DOHH2 (cell line): ENCODE measurements at regions not wholly inside any gene's neighbourhood (a gene's known extent, or its start where the extent isn't known, plus 50 kb on each side); places are given as distances from the start of the nearest gene placed in this dataset.

Source experiments
- H3F3A ChIP-seq: fragments of 200-600 bp; sonication (generic), shearing (Covaris generic); 2 replicates; pipeline ENCODE4 v1.6.0; 2016; ENCODE audit warnings: antibody characterized with exemption, mild to moderate bottlenecking; ENCODE audit not compliant: control insufficient read depth, insufficient read depth
- H3K27ac ChIP-seq: fragments of 200-600 bp; sonication (generic); 2 replicates; pipeline ENCODE4 v1.5.1; 2014; ENCODE audit warnings: low read depth, mild to moderate bottlenecking, low read length, moderate library complexity
- H3K27me3 ChIP-seq: fragments of 200-600 bp; sonication (generic); 2 replicates; pipeline ENCODE4 v1.6.1; 2014; ENCODE audit warnings: mild to moderate bottlenecking, low read length, mixed read lengths; ENCODE audit not compliant: control insufficient read depth
- H3K36me3 ChIP-seq: fragments of 200-600 bp; sonication (generic); 2 replicates; pipeline ENCODE4 v1.6.1; 2014; ENCODE audit warnings: mild to moderate bottlenecking, low read length, moderate library complexity, mixed read lengths; ENCODE audit not compliant: control insufficient read depth
- H3K4me1 ChIP-seq: fragments of 200-600 bp; sonication (generic); 2 replicates; pipeline ENCODE4 v1.6.1; 2014; ENCODE audit warnings: mild to moderate bottlenecking, low read length, mixed read lengths; ENCODE audit not compliant: control insufficient read depth
- H3K4me2 ChIP-seq: fragments of 200-600 bp; sonication (generic); 2 replicates; pipeline ENCODE4 v1.6.0; 2014; ENCODE audit warnings: mild to moderate bottlenecking, low read length, moderate library complexity
- H3K4me3 ChIP-seq: fragments of 200-600 bp; sonication (generic); 2 replicates; pipeline ENCODE4 v1.5.1; 2014; ENCODE audit warnings: mild to moderate bottlenecking, low read length, mixed read lengths
- H3K79me2 ChIP-seq: fragments of 200-600 bp; sonication (generic); 2 replicates; pipeline ENCODE4 v1.6.1; 2014; ENCODE audit warnings: mild to moderate bottlenecking, low read length, mixed read lengths; ENCODE audit not compliant: control insufficient read depth
- H3K9me2 ChIP-seq: fragments of 200-600 bp; sonication (generic); replicated peaks from 2 replicates; pipeline ENCODE4 v1.6.1; 2014; ENCODE audit warnings: mild to moderate bottlenecking, low read length, mixed read lengths; ENCODE audit not compliant: control insufficient read depth
- H3K9me3 ChIP-seq: fragments of 200-600 bp; sonication (generic); 2 replicates; pipeline ENCODE4 v1.6.1; 2014; ENCODE audit warnings: antibody characterized with exemption, low read length, mixed read lengths; ENCODE audit not compliant: control insufficient read depth, insufficient read depth
- H4K20me1 ChIP-seq: fragments of 200-600 bp; sonication (generic); 2 replicates; pipeline ENCODE4 v1.6.0; 2014; ENCODE audit warnings: low read depth, mild to moderate bottlenecking, antibody characterized with exemption, low read length, moderate library complexity; ENCODE audit not compliant: control insufficient read depth, insufficient read depth
- EZH2phosphoT487 ChIP-seq: fragments of 200-600 bp; sonication (generic); IDR thresholded peaks from 2 replicates; pipeline ENCODE4 v1.6.1; 2017; ENCODE audit warnings: borderline replicate concordance, mild to moderate bottlenecking, antibody characterized with exemption, low read length, moderate library complexity, mixed read lengths
- TF ChIP-seq, protein P1 (sequence below): fragments of 200-600 bp; sonication (generic); IDR thresholded peaks from one replicate; pipeline ENCODE4 v1.5.1; 2014; ENCODE audit warnings: antibody characterized with exemption, mild to moderate bottlenecking, low read depth, low read length; ENCODE audit not compliant: poor library complexity, severe bottlenecking

DNA sequence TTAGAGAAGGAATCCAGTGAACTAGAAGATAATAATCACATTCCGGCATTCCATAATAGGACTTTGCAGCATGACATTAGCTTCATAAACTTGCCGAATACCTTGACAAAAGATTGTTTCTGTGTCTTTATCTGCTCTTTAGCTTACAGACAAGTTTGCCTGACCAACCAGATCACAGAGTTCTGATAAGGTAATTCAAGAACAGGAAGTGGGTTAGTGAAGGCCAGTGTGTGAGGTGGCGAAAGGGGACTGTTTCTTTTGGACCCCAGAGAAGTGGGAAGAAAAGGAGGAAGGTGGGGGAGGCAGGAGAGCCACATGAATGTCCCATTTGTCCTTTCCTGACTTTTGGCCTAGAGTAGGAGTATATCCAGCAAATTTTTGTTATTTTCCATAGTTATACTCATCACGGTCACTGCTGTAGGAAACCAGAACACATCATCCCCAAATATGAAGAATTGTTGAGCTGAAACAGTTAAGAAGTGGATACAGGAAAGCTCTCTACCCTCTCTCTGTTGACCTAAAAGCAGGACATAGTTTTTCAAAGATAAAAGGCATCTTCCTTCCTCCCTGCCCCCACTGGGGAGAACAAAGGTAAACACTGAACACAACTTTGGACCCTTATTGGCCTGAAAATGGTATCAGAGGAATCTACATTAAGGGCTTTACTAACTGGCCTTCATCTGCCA is 72.4 kb upstream of the TNFAIP3 start:
- Histone ChIP-seq H3K9me2 (no peaks in the 10 kb centered on the region), H4K20me1 (no peaks in the 10 kb centered on the region), H3K79me2 (no peaks in the 10 kb centered on the region), H3K4me2 (no peak overlapping the region), H3K4me3 (no peak overlapping the region), H3K27ac (no peak overlapping the region), H3K27me3 (no peaks in the 10 kb centered on the region), H3K4me1 (peaks cover 20% of the 10 kb centered on the region), H3F3A (no peaks in the 10 kb centered on the region), H3K36me3 (no peaks in the 10 kb centered on the region), H3K9me3 (no peaks in the 10 kb centered on the region)
- no peak for TF ChIP-seq EZH2phosphoT487
- TF ChIP-seq, protein P1, sequence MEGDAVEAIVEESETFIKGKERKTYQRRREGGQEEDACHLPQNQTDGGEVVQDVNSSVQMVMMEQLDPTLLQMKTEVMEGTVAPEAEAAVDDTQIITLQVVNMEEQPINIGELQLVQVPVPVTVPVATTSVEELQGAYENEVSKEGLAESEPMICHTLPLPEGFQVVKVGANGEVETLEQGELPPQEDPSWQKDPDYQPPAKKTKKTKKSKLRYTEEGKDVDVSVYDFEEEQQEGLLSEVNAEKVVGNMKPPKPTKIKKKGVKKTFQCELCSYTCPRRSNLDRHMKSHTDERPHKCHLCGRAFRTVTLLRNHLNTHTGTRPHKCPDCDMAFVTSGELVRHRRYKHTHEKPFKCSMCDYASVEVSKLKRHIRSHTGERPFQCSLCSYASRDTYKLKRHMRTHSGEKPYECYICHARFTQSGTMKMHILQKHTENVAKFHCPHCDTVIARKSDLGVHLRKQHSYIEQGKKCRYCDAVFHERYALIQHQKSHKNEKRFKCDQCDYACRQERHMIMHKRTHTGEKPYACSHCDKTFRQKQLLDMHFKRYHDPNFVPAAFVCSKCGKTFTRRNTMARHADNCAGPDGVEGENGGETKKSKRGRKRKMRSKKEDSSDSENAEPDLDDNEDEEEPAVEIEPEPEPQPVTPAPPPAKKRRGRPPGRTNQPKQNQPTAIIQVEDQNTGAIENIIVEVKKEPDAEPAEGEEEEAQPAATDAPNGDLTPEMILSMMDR: no peak

DNA sequence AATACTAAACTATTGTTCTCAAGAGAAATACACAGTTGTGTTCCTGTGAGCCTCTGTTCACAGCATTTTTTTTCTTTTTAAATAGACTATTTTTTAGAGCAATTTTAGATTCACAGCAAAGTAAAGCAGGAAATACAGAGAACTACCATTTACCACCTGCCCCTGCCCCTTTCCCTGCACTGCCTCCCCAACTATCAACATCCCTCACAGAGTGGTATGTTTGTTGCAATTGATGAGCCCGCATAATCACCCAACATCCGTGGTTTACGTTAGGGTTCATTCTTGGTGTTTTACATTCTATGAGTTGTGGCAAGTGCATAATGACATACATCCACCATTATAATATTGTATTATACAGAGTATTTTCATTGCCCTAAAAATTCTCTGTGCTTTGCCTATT is 71.6 kb upstream of the TNFAIP3 start:
- Histone ChIP-seq H4K20me1 (no peaks in the 10 kb centered on the region), H3K27me3 (no peaks in the 10 kb centered on the region), H3K27ac (no peak overlapping the region), H3K36me3 (no peaks in the 10 kb centered on the region), H3K4me3 (no peak overlapping the region), H3K79me2 (no peaks in the 10 kb centered on the region), H3K4me2 (no peak overlapping the region), H3K9me3 (no peaks in the 10 kb centered on the region), H3K4me1 (peaks cover 23% of the 10 kb centered on the region), H3F3A (no peaks in the 10 kb centered on the region), H3K9me2 (no peaks in the 10 kb centered on the region)
- TF ChIP-seq EZH2phosphoT487: no peak
- TF ChIP-seq, protein P1: no peak

DNA sequence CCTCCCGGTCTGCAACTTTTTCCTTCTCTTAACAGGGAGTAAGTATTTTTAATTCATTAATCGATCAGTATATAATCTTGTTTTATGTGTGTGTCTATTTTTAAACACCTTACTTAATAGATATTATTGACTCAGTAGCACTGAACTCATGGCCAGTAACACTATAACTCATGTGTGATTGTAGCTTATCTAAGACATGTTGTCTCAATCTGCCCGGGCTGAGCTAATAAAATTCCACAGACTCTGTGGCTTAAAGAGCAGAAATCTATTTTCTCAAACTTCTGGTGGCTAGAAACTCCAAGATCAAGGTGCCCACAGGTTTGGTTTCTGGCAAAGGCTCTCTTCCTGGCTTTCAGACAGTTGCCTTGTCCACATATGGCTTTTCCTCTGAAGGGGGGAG is 68.8 kb upstream of the TNFAIP3 start:
- TF ChIP-seq EZH2phosphoT487: no peak
- TF ChIP-seq, protein P1: no peak
- no peaks in the 10 kb centered on the region for H3K79me2 ChIP-seq
- H3K4me1 ChIP-seq: peaks cover 20% of the 10 kb centered on the region
- no peaks in the 10 kb centered on the region for H3K9me2 ChIP-seq
- no peaks in the 10 kb centered on the region for H4K20me1 ChIP-seq
- H3K27ac ChIP-seq: no peak overlapping the region
- H3K4me2 ChIP-seq: no peak overlapping the region
- no peaks in the 10 kb centered on the region for H3K27me3 ChIP-seq
- H3F3A ChIP-seq: no peaks in the 10 kb centered on the region
- no peaks in the 10 kb centered on the region for H3K9me3 ChIP-seq
- no peak overlapping the region for H3K4me3 ChIP-seq
- no peaks in the 10 kb centered on the region for H3K36me3 ChIP-seq
